HG03432 (cell line): ENCODE measurements at regions not wholly inside any gene's neighbourhood (a gene's known extent, or its start where the extent isn't known, plus 50 kb on each side); places are given as distances from the start of the nearest gene placed in this dataset.
"Not testable (repeated sequence)": the region's sequence is repeated elsewhere in the genome, so short reads cannot be mapped to it uniquely, and the experiment has no call there.

Source experiments
- ATAC-seq: cut with Tn5 transposase; IDR thresholded peaks from one replicate; pipeline ENCODE4 v1.9.1; 2021; ENCODE audit warnings: mild to moderate bottlenecking, moderate library complexity; ENCODE audit not compliant: unreplicated experiment

DNA sequence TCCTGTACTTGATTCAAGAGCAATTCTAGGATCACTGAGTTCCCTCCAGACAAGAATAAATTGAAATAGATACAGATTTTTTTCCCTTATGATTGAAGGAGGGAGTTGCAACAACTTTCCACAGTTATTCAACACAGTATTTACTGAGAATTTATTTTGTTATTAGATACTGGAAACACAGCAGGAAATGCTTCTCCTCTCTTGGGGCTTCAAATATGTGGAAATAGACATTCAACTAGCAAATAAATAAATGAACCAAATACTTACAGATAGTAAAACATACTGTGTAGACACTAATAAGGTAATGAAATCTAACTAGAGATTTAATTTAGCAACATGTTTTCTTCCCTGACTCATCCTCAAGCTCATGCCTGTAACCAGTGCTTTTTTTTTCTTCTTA is 169.2 kb downstream of the LNPK start:
- no peak for ATAC-seq

DNA sequence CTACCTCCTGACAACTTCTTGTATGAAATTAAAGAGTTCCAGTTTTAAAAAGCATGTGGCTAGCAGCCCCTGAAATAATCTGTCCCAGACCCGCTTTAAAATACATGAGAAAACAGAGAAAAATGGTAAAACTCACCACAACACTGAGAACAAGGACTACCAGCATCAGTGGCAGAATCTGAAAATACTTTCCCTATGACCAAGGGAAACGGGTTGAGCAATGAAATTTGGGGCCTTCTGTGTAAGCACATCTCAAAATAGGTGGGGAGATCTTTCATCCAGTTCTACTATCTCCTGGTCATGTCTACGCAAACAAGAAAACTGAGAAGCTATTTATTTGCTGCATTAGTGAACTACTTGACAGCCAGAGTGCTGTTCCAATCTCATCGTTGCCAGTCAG is 172.3 kb downstream of the LNPK start:
- no peak for ATAC-seq

DNA sequence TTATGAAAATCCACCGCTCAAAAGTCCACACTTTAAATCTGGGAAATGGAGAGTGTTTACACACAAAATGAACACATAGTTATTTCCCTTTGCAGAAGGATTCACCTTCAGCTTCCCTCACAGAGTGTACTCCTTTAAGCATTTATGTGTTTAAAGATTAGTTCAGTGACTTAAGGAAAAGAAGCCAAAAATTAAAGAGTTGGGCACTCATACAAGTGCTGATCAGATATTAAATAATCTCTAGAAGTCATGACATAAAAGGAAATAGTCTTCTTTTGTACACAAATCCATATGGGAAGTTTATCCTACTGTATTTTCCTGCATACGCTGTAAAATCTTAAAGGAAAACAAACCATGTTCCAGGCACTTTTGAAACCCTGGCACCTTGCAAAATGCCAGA is 174.2 kb downstream of the LNPK start:
- ATAC-seq, result no peak

GRCh38 chr2:175824243-175824642 is 177.8 kb downstream of the LNPK start:
- ATAC-seq, result no peak

- ATAC-seq, result no peak
Observed at GRCh38 chr2:175823707-175824073, 178.4 kb downstream of the LNPK start.

DNA sequence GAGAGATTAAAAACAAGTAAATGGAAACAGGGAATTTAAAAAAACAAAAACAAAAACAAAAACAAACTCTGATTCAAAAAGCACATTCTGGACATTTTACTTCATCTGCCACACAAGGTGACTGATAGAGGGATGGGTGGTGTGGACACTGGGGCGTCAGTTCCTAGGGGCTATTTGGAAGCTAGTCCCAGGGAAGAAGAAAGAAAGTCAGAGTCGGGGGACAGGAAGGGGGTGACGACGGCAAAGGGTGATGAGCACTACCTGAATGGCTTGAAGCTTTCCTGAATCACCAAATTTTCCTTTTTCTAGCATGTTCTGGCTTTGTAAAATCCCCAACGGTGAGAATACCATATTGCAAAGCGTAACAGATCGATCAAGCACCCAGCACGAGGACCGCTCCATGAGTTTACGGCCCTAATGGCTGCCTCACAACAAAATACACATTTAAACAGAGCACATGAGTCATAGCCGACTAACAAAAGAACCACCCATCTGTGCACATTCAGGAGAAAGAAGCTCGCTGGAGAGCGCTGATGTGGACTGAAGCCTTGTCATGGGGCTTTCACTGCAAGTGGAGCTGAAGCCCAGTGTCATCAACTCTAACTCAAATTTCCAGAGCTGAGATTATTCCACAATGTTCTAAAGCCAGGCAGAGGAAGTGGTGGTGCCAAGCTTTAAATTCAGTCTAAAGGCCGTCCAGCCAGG is 178.9 kb downstream of the LNPK start:
- ATAC-seq, result no peak

DNA sequence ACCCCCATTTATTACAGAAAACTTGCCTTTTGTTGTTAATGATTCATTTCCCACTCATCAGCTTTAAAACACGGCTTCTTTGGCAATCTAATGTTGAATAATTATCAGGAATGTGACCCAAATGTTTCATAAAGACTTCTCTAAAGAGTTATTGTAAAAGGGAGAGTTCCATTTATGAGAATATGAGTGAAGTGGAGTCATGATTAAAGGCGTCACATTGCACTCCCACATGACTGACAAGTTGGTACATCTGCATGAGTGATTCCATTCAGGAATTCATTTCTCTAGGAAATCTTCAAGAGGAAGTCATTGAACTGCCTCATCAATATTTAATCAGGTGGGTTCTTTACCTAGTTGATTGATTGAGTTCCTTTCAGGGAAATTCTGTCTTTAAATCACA is 184.8 kb downstream of the LNPK start:
- no peak for ATAC-seq

- no peak for ATAC-seq
Observed at GRCh38 chr2:175815537-175815936, 186.5 kb downstream of the LNPK start.

GRCh38 chr2:175811971-175812370 is 190.1 kb downstream of the LNPK start:
- no peak for ATAC-seq

- no peak for ATAC-seq
Observed at GRCh38 chr2:175808858-175809257, 193.2 kb downstream of the LNPK start.

DNA sequence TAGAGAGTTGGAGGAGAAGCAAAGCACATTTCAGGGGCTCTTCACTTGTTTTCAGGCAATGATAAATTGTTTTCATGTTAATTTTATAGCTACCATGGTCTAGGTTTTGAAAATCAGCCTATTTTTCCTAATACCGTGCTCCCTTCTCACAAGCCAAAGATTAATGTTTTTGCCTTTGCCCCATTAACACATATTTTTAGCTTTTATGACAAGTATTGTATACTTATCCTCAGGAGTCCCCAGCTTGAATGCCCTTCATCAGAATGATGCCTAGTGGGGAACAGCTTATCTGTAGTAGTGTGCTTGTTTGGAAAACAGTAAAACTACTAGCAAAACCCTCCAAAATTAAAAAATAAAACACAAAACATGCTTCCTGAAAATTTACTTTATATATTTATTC is 194.0 kb downstream of the LNPK start:
- ATAC-seq, result no peak

DNA sequence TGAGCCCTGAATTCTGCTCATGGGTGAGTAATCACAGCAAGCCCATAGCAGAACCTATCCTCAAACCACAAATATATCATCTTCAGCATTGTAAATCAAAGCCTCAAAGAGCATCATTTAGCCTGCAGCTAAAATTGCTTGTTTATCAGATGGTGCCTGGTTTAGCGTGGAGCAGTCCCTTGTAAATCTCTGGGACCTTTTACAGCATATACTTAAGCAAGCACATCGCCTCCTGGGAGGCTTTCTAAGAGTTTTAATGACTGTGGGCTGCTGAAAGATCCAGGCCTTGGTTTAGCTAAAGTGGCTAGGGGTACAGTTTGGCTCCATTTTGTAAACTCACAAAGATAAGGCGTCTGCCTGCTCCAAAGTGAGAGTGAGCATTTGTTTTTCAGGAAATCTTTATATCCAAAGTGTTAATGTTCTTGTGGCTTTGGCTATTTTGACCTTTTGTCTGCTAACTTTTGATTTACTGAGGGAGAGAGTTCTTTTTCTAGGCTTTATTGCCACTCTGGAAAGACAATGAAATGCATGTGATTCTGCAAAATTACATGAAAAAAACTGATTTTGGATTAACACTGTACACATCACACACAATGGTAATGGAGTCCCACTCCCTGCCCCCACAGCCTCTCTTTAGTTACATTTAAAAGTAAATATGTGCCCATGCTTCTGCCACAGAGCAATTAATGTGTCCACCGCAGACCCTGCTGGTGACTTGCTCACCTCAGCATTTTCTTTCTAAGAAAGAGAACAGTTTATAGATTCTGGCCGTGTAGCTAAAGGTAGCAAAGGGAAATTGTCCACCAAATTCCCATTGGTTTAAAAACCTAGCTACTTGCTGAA is 194.8 kb downstream of the LNPK start:
- no peak for ATAC-seq

GRCh38 chr2:175806570-175806969 is 195.5 kb downstream of the LNPK start:
- ATAC-seq, result no peak

DNA sequence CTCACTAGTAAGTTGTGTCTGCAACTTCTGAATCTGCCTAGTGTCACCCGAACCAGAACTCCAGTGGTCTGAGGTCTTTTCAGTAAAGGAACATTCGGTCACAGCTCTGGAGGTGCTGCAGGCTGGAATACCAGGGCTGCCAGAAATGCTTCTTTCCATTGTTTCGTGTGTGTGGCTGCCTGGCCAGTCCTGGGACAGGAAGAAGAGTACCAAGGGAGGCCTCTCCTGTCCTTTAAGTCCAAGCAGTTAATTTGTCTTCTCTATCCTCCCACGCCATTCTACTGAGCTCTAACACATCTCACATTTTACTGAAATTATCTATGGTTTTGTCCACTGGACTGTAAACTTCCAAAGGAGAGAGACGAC is 196.0 kb downstream of the LNPK start:
- no peak for ATAC-seq

DNA sequence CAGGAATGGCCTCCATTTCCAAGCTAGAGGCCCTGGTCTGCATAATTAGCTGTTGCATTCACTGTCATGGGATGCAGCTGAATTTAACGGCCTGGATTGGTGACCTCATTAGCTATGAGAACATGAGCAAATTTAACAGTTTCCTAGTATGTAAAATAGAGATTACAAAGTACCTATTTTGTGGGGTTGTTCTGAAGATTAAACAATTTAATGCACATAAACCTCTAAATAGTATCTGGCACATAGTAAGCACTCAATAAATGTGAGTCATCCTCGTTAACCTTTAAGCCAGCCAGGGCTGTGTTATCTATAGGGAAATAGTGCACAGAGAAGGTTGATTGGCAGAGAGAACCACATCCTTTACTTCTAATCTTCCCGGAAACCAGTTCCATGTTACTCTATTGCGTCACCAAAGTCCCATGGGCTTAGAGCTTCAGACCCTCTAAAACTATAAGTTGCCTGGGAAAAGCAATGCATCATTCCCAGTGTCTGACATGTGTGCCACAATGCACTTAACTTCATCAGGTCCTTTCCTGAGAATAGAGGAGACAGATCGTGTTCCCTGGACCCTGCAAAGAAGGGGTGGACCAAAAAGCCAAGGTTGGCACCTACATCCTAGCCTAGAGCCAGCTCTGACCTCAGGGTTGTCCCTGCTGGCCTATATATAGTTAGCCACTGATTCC is 196.5 kb downstream of the LNPK start:
- no peak for ATAC-seq

DNA sequence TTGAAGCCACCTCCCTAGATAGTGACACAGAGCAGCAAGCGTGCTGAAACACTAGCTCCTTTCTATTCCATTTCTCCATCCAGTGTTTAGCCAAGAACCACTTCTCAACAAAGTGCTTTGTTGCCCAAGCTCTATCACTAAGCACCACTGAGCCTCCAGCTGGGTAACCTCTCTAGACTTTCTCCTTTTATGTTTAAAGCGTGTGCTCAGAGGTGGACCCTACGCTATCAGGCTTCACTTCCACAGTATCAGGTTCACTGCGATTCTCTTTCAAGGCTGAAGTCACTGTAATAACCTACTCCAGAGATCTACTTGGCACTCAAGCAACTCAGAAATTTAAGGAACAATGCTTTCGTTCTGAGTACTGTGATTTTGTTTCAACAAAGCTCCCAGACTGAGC is 197.9 kb downstream of the LNPK start:
- no peak for ATAC-seq

GRCh38 chr2:175796422-175796821 is 205.6 kb downstream of the LNPK start:
- ATAC-seq, result not testable (repeated sequence)

DNA sequence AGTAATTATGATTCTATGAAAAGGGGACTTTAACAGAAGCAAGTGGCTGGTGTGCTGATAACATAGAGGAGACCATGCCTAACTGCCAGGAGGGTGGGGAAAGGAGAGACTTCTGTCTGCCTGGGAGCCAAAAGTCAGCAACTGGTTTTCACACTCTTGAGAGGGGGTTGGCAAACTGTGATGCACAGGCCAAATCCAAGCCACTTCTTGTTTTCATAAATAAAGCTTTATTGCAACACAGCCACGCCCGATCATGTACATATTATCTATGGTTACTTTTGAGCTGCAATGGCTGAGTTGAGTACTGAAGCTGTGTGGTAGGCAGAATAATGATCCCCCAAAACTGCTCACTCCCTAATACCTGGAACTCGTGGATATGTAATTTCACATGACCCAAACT is 208.4 kb downstream of the LNPK start:
- ATAC-seq, result no peak

GRCh38 chr2:175792881-175793280 is 209.2 kb downstream of the LNPK start:
- no peak for ATAC-seq

DNA sequence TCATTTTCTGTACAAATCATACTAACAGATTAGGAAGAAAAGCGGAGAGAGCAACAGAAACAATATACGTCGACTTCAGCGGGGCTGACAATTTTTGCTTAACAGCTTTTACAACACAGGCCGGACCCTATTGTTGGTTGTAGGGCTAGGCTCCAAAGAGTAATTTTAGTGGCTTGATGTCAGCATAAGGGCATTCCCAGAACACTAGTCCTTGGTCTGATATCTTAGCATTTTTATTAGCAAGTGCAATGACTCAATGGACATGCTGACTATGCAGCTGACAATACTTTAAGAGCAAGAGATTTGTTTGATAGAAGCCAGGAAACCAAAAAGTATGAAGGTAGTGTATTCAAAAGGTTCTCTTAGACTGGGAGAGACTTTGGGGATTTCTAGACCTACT is 209.9 kb downstream of the LNPK start:
- no peak for ATAC-seq

- ATAC-seq, result no peak
Observed at GRCh38 chr2:175786471-175787124, 215.5 kb downstream of the LNPK start.
